WTC11 (cell line): ENCODE measurements at regions not wholly inside any gene's neighbourhood (a gene's known extent, or its start where the extent isn't known, plus 50 kb on each side); places are given as distances from the start of the nearest gene placed in this dataset.

Experiments used
- ATAC-seq: fragments of 200-7000 bp; cut with Tn5 transposase; 2 replicates; pipeline ENCODE4 v1.10.0; 2021; ENCODE audit warnings: mild to moderate bottlenecking, moderate library complexity
- CTCF ChIA-PET: fragments of 300-600 bp; sonication (Branson Sonifier 250); formaldehyde crosslinking; loops from one replicate; lab custom pipeline; 2021; ENCODE audit warnings: antibody characterized with exemption; lab: Charles Lee
- POLR2A ChIA-PET: fragments of 350-600 bp; sonication (Branson Sonifier 250); formaldehyde crosslinking; loops from one replicate; lab custom pipeline; 2021; ENCODE audit warnings: antibody characterized with exemption; lab: Charles Lee
- DNase-seq: peaks from one replicate; pipeline ENCODE4 v3.0.0; 2021; ENCODE audit warnings: low spot score
- H3K27ac Mint-ChIP-seq: 2 replicates; pipeline ENCODE4 v1.8.0; 2021; ENCODE audit warnings: mixed read lengths
- H3K27me3 Mint-ChIP-seq: 2 replicates; pipeline ENCODE4 v1.8.0; 2021; ENCODE audit warnings: low read depth, mild to moderate bottlenecking, moderate library complexity, mixed read lengths
- H3K36me3 Mint-ChIP-seq: 2 replicates; pipeline ENCODE4 v1.8.0; 2021; ENCODE audit warnings: mixed read lengths
- H3K4me1 Mint-ChIP-seq: 2 replicates; pipeline ENCODE4 v1.8.0; 2022; ENCODE audit warnings: mixed read lengths
- H3K4me3 Mint-ChIP-seq: 2 replicates; pipeline ENCODE4 v1.8.0; 2021; ENCODE audit warnings: mild to moderate bottlenecking, moderate library complexity, mixed read lengths
- H3K9me3 Mint-ChIP-seq: 2 replicates; pipeline ENCODE4 v1.8.0; 2021; ENCODE audit warnings: mixed read lengths
- ATF6 ChIP-seq: sonication (generic); formaldehyde crosslinking; IDR thresholded peaks from 2 replicates; pipeline ENCODE4 v1.8.1; 2023; ENCODE audit warnings: mild to moderate bottlenecking, missing genetic modification reagents
- CBFB ChIP-seq: sonication (generic); formaldehyde crosslinking; IDR thresholded peaks from 2 replicates; pipeline ENCODE4 v1.8.1; 2022; ENCODE audit warnings: mild to moderate bottlenecking, low read depth, missing genetic modification reagents
- E2F5 ChIP-seq: sonication (generic); formaldehyde crosslinking; IDR thresholded peaks from 2 replicates; pipeline ENCODE4 v1.8.1; 2022; ENCODE audit warnings: mild to moderate bottlenecking, moderate library complexity, missing genetic modification reagents
- ELF4 ChIP-seq: sonication (generic); formaldehyde crosslinking; IDR thresholded peaks from 2 replicates; pipeline ENCODE4 v1.8.1; 2022; ENCODE audit warnings: low read depth, mild to moderate bottlenecking, moderate library complexity, missing genetic modification reagents
- ERG ChIP-seq: fragments of 250-450 bp; sonication (Bioruptor Pico); IDR thresholded peaks from 2 replicates; pipeline ENCODE4 v1.8.0; 2021; ENCODE audit warnings: mild to moderate bottlenecking
- FOXK1 ChIP-seq: sonication (generic); formaldehyde crosslinking; IDR thresholded peaks from 2 replicates; pipeline ENCODE4 v1.8.0; 2022; ENCODE audit warnings: mild to moderate bottlenecking, moderate library complexity, missing genetic modification reagents
- GRHL2 ChIP-seq: fragments of 250-450 bp; sonication (Bioruptor Pico); IDR thresholded peaks from 2 replicates; pipeline ENCODE4 v1.8.0; 2022; ENCODE audit warnings: mild to moderate bottlenecking, moderate library complexity; ENCODE audit not compliant: insufficient replicate concordance, severe bottlenecking
- HMGXB4 ChIP-seq: sonication (generic); formaldehyde crosslinking; IDR thresholded peaks from 2 replicates; pipeline ENCODE4 v1.8.1; 2023; ENCODE audit warnings: mild to moderate bottlenecking, moderate library complexity, missing genetic modification reagents
- JUN ChIP-seq: sonication (generic); formaldehyde crosslinking; IDR thresholded peaks from 2 replicates; pipeline ENCODE4 v1.8.0; 2023; ENCODE audit warnings: mild to moderate bottlenecking, missing genetic modification reagents
- MYBL2 ChIP-seq: sonication (generic); formaldehyde crosslinking; IDR thresholded peaks from 2 replicates; pipeline ENCODE4 v1.8.1; 2023; ENCODE audit warnings: mild to moderate bottlenecking, moderate library complexity, missing genetic modification reagents
- NFYB ChIP-seq: sonication (generic); formaldehyde crosslinking; conservative IDR thresholded peaks from 2 replicates; pipeline ENCODE4 v1.8.0; 2022; ENCODE audit warnings: low read depth, missing genetic modification reagents
- PRDM15 ChIP-seq: sonication (generic); formaldehyde crosslinking; IDR thresholded peaks from 2 replicates; pipeline ENCODE4 v1.8.0; 2022; ENCODE audit warnings: missing genetic modification reagents
- SP1 ChIP-seq: sonication (generic); formaldehyde crosslinking; conservative IDR thresholded peaks from 2 replicates; pipeline ENCODE4 v1.8.1; 2022; ENCODE audit warnings: missing genetic modification reagents
- STAT6 ChIP-seq: sonication (generic); formaldehyde crosslinking; conservative IDR thresholded peaks from 2 replicates; pipeline ENCODE4 v1.8.1; 2023; ENCODE audit warnings: mild to moderate bottlenecking, low read depth, missing genetic modification reagents, moderate library complexity
- TEAD4 ChIP-seq: sonication (generic); formaldehyde crosslinking; IDR thresholded peaks from 2 replicates; pipeline ENCODE4 v1.8.0; 2022; ENCODE audit warnings: mild to moderate bottlenecking, missing genetic modification reagents
- TP53 ChIP-seq: sonication (generic); formaldehyde crosslinking; IDR thresholded peaks from 2 replicates; pipeline ENCODE4 v1.8.1; 2023; ENCODE audit warnings: mild to moderate bottlenecking, missing genetic modification reagents
- ZNF219 ChIP-seq: sonication (generic); formaldehyde crosslinking; IDR thresholded peaks from 2 replicates; pipeline ENCODE4 v1.8.0; 2023; ENCODE audit warnings: missing genetic modification reagents, mild to moderate bottlenecking, borderline replicate concordance
- ZNF396 ChIP-seq: fragments of 250-450 bp; sonication (Bioruptor Pico); IDR thresholded peaks from 2 replicates; pipeline ENCODE4 v1.8.0; 2021; ENCODE audit warnings: mild to moderate bottlenecking, moderate library complexity, borderline replicate concordance
- ZNF512 ChIP-seq: sonication (generic); formaldehyde crosslinking; IDR thresholded peaks from 2 replicates; pipeline ENCODE4 v1.8.1; 2022; ENCODE audit warnings: missing genetic modification reagents, borderline replicate concordance
- ZNF671 ChIP-seq: fragments of 250-450 bp; sonication (Bioruptor Pico); IDR thresholded peaks from 2 replicates; pipeline ENCODE4 v1.8.0; 2021; ENCODE audit warnings: mild to moderate bottlenecking

GRCh38 chr11:14582793-14583192 is 60.8 kb upstream of the PDE3B start:
- Mint-ChIP-seq H3K4me3 (no peak overlapping the region), H3K27me3 (no peaks in the 10 kb centered on the region), H3K36me3 (no peaks in the 10 kb centered on the region), H3K27ac (no peak overlapping the region), H3K4me1 (peaks cover 11% of the 10 kb centered on the region), H3K9me3 (no peaks in the 10 kb centered on the region)
- no peak for TF ChIP-seq NFYB (CRISPR knock-in tag)
- no peak for TF ChIP-seq ZNF671 (CRISPR knock-in tag)
- TF ChIP-seq E2F5 (CRISPR knock-in tag) = no peak
- no peak for TF ChIP-seq CBFB (CRISPR knock-in tag)
- no peak for TF ChIP-seq ZNF396 (CRISPR knock-in tag)
- TF ChIP-seq SP1 = no peak
- TF ChIP-seq ELF4 (CRISPR knock-in tag) = no peak
- no peak for TF ChIP-seq MYBL2 (CRISPR knock-in tag)
- TF ChIP-seq PRDM15 (CRISPR knock-in tag) = no peak
- no peak for ATAC-seq
- ChIA-PET POLR2A (interaction anchor here (1.1 kb wide), 1 partner anchor 16 kb away, joined by 3 read pairs; no protein-coding TSS in a partner anchor), CTCF (no interaction called here)
- no peak for DNase-seq

GRCh38 chr11:14583252-14584034 is 60.2 kb upstream of the PDE3B start:
- no peaks in the 10 kb centered on the region for H3K36me3 Mint-ChIP-seq
- POLR2A ChIA-PET = interaction anchor here (1.1 kb wide), 1 partner anchor 16 kb away, joined by 3 read pairs; no protein-coding TSS in a partner anchor
- ATAC-seq (no peak), DNase-seq (no peak)
- H3K9me3 Mint-ChIP-seq = no peaks in the 10 kb centered on the region
- TF ChIP-seq FOXK1 (no peak), ATF6 (CRISPR knock-in tag) (no peak), TP53 (CRISPR knock-in tag) (no peak), HMGXB4 (CRISPR knock-in tag) (no peak), ERG (CRISPR knock-in tag) (no peak), TEAD4 (CRISPR knock-in tag) (no peak), ZNF219 (no peak), ZNF512 (CRISPR knock-in tag) (no peak), GRHL2 (CRISPR knock-in tag) (no peak), STAT6 (CRISPR knock-in tag) (no peak), JUN (CRISPR knock-in tag) (no peak)
- H3K27me3 Mint-ChIP-seq = no peaks in the 10 kb centered on the region
- H3K27ac Mint-ChIP-seq = no peak overlapping the region
- CTCF ChIA-PET = no interaction called here
- peaks cover 7% of the 10 kb centered on the region for H3K4me1 Mint-ChIP-seq
- no peak overlapping the region for H3K4me3 Mint-ChIP-seq
